B cell (primary cell): ENCODE measurements at regions not wholly inside any gene's neighbourhood (a gene's known extent, or its start where the extent isn't known, plus 50 kb on each side); places are given as distances from the start of the nearest gene placed in this dataset.

Experiments
- ATAC-seq: fragments of 200-7000 bp; cut with Tn5 transposase; one replicate; pipeline ENCODE4 v1.10.0; 2021; ENCODE audit warnings: low read depth, mild to moderate bottlenecking, moderate number of reproducible peaks, moderate library complexity
- CTCF ChIA-PET: fragments of 350-600 bp; sonication (Branson Sonifier 250); formaldehyde crosslinking; loops from one replicate; lab custom pipeline; 2021; ENCODE audit warnings: antibody characterized with exemption, inconsistent platforms; lab: Charles Lee
- POLR2A ChIA-PET: fragments of 350-600 bp; sonication (Branson Sonifier 250); formaldehyde crosslinking; loops from one replicate; lab custom pipeline; 2021; ENCODE audit warnings: antibody characterized with exemption; lab: Charles Lee
- DNase-seq: peaks from one replicate; pipeline ENCODE4 v3.0.0; 2013
- H2AFZ ChIP-seq: 2 replicates; pipeline ENCODE4 v1.6.1; 2012; ENCODE audit warnings: mild to moderate bottlenecking, low read depth, low read length; ENCODE audit not compliant: insufficient read depth, poor library complexity, severe bottlenecking
- H3K27ac ChIP-seq, 2 donors: 1 replicate in 1 of 2; 2 replicates in 1 of 2; pipeline ENCODE4 v1.5.1; 2012 to 2013; ENCODE audit warnings: low read length in 2 of 2, mild to moderate bottlenecking in 2 of 2, moderate library complexity in 1 of 2
- H3K27me3 ChIP-seq, 4 experiments: fragments of 200-600 bp in 1 of 4; sonication (generic) in 1 of 4; replicated peaks in 1 of 4; 1 replicate in 2 of 4; 2 replicates in 2 of 4; pipeline versions ENCODE4 v1.6.1 to v1.7.0; 2013 to 2016; ENCODE audit warnings: low read length in 3 of 4, mild to moderate bottlenecking in 2 of 4, mixed read lengths in 1 of 4, moderate library complexity in 1 of 4; ENCODE audit not compliant: insufficient read depth in 4 of 4, control insufficient read depth in 3 of 4; ENCODE audit errors: control extremely low read depth in 1 of 4
- H3K36me3 ChIP-seq, 2 experiments: replicated peaks in 1 of 2; 1 replicate in 1 of 2; 2 replicates in 1 of 2; pipeline versions ENCODE4 v1.6.1 to v1.7.1; 2013; ENCODE audit warnings: low read length in 1 of 2; ENCODE audit not compliant: insufficient read depth in 2 of 2, control insufficient read depth in 1 of 2; ENCODE audit errors: control extremely low read depth in 1 of 2, extremely low read depth in 1 of 2
- H3K4me1 ChIP-seq, 2 donors: fragments of 200-600 bp in 1 of 2; sonication (generic) in 1 of 2; 1 replicate in 1 of 2; 2 replicates in 1 of 2; pipeline versions ENCODE4 v1.5.1 to v1.6.1; 2013 to 2017; ENCODE audit warnings: low read length in 2 of 2; ENCODE audit not compliant: control insufficient read depth in 2 of 2, insufficient read depth in 2 of 2
- H3K4me2 ChIP-seq: replicated peaks from 2 replicates; pipeline ENCODE3; 2012; ENCODE audit warnings: mild to moderate bottlenecking, low read depth, low read length; ENCODE audit not compliant: poor library complexity, severe bottlenecking
- H3K4me3 ChIP-seq, 5 experiments: fragments of 200-600 bp in 1 of 5; sonication (generic) in 1 of 5; 1 replicate in 3 of 5; 2 replicates in 2 of 5; pipeline versions ENCODE4 v1.5.1 to v1.7.0; 2011 to 2016; ENCODE audit warnings: low read length in 4 of 5, mild to moderate bottlenecking in 4 of 5, low read depth in 2 of 5, control low read depth in 1 of 5, moderate library complexity in 1 of 5; ENCODE audit not compliant: insufficient read depth in 1 of 5; ENCODE audit errors: control extremely low read depth in 1 of 5, extremely low read depth in 1 of 5
- H3K79me2 ChIP-seq: fragments of 200-600 bp; sonication (generic); one replicate; pipeline ENCODE4 v1.6.0; 2016; ENCODE audit warnings: low read length; ENCODE audit not compliant: control insufficient read depth, insufficient read depth
- H3K9ac ChIP-seq: fragments of 200-600 bp; sonication (generic); 2 replicates; pipeline ENCODE4 v1.6.1; 2017; ENCODE audit warnings: mild to moderate bottlenecking, low read length, moderate library complexity
- H3K9me3 ChIP-seq, 3 donors: one replicate each; pipeline versions ENCODE4 v1.6.1 to v1.7.1; 2013; ENCODE audit warnings: low read length in 2 of 3; ENCODE audit not compliant: control insufficient read depth in 2 of 3, insufficient read depth in 1 of 3; ENCODE audit errors: control extremely low read depth in 1 of 3
- H4K20me1 ChIP-seq: 2 replicates; pipeline ENCODE4 v1.6.0; 2012; ENCODE audit warnings: mild to moderate bottlenecking, low read length; ENCODE audit not compliant: insufficient read depth, control insufficient read depth, poor library complexity, severe bottlenecking
- H3K27ac Mint-ChIP-seq: one replicate; pipeline ENCODE4 v1.8.0; 2021; ENCODE audit warnings: mixed read lengths
- H3K27me3 Mint-ChIP-seq: one replicate; pipeline ENCODE4 v1.8.0; 2021; ENCODE audit warnings: mixed read lengths
- H3K4me1 Mint-ChIP-seq: one replicate; pipeline ENCODE4 v1.8.0; 2021; ENCODE audit warnings: mixed read lengths
- H3K4me3 Mint-ChIP-seq: one replicate; pipeline ENCODE4 v1.8.0; 2021; ENCODE audit warnings: mixed read lengths
- H3K9me3 Mint-ChIP-seq: one replicate; pipeline ENCODE4 v1.8.0; 2022; ENCODE audit warnings: mixed read lengths; ENCODE audit not compliant: insufficient read depth
- EZH2 ChIP-seq: IDR thresholded peaks from 2 replicates; pipeline ENCODE4 v1.6.1; 2012; ENCODE audit warnings: borderline replicate concordance, low read depth, mild to moderate bottlenecking, moderate library complexity, low read length; ENCODE audit not compliant: insufficient read depth, poor library complexity, severe bottlenecking
- WGBS: methylation state at CpG from one replicate; pipeline ENCODE4 v1.1.5; 2013; ENCODE audit warnings: missing lambda C conversion rate; ENCODE audit not compliant: insufficient coverage; 5-methylcytosine and 5-hydroxymethylcytosine counted together
- intact Hi-C: fragments of 100-400 bp; cut with micrococcal nuclease; formaldehyde crosslinking; loops from one replicate; pipeline ENCODE4 v1.10.0; 2022
- TF ChIP-seq, protein P1 (sequence below): fragments of 200-600 bp; IDR thresholded peaks from one replicate; pipeline ENCODE4 v1.8.0; 2022; ENCODE audit warnings: antibody characterized with exemption, mild to moderate bottlenecking

GRCh38 chr4:163806653-163807052 is 312.2 kb downstream of the TMA16 start:
- POLR2A ChIA-PET: no interaction called here
- no peak for TF ChIP-seq EZH2
- TF ChIP-seq, protein P1, sequence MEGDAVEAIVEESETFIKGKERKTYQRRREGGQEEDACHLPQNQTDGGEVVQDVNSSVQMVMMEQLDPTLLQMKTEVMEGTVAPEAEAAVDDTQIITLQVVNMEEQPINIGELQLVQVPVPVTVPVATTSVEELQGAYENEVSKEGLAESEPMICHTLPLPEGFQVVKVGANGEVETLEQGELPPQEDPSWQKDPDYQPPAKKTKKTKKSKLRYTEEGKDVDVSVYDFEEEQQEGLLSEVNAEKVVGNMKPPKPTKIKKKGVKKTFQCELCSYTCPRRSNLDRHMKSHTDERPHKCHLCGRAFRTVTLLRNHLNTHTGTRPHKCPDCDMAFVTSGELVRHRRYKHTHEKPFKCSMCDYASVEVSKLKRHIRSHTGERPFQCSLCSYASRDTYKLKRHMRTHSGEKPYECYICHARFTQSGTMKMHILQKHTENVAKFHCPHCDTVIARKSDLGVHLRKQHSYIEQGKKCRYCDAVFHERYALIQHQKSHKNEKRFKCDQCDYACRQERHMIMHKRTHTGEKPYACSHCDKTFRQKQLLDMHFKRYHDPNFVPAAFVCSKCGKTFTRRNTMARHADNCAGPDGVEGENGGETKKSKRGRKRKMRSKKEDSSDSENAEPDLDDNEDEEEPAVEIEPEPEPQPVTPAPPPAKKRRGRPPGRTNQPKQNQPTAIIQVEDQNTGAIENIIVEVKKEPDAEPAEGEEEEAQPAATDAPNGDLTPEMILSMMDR: no peak
- Histone ChIP-seq H3K4me3 (no peak overlapping the region), H3K27ac (no peak overlapping the region), H3K4me2 (no peak overlapping the region), H3K36me3 (no peaks in the 10 kb centered on the region), H3K9ac (no peak overlapping the region), H3K79me2 (no peaks in the 10 kb centered on the region), H3K27me3 (peaks cover 0 to 4% (median 0%) of the 10 kb centered on the region in 4 experiments), H2AFZ (no peak overlapping the region), H4K20me1 (no peaks in the 10 kb centered on the region), H3K4me1 (no peaks in the 10 kb centered on the region), H3K9me3 (no peaks in the 10 kb centered on the region)
- DNase-seq: no peak
- WGBS: no CpG with 5 or more reads among the region's 2 CpGs
- CTCF ChIA-PET: no interaction called here
- Mint-ChIP-seq H3K27ac (no peak overlapping the region), H3K4me3 (no peak overlapping the region), H3K9me3 (no peaks in the 10 kb centered on the region), H3K27me3 (peaks cover 24% of the 10 kb centered on the region), H3K4me1 (peaks cover 3% of the 10 kb centered on the region)
- ATAC-seq: no peak
- intact Hi-C loops: no loop called here

DNA sequence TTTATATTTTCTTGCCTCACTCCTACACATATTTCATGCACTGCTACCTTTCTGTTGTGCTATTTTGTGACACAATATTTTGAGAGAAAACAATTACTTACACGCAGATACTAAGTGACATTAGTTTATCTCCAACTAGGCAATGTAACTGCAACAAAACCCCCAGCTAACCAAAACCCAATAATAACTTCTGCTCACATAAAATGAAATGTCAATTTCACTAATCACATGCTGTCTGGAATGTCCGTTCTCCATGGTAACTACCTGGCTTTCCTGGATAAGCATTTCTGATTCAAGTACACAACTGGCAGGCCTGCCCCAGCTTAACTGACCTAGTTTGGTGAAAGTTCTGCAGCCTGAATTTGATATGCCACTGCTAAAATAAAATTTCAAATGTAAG is 313.5 kb downstream of the TMA16 start:
- no peak overlapping the region for H3K4me3 Mint-ChIP-seq
- 84% methylated on average over 2 of the region's 2 CpGs for WGBS
- Histone ChIP-seq H3K36me3 (no peaks in the 10 kb centered on the region), H3K27me3 (peaks cover 0 to 4% (median 0%) of the 10 kb centered on the region in 4 experiments), H3K4me3 (no peak overlapping the region), H4K20me1 (no peaks in the 10 kb centered on the region), H3K79me2 (no peaks in the 10 kb centered on the region), H3K9ac (no peak overlapping the region), H3K4me2 (no peak overlapping the region), H3K4me1 (no peaks in the 10 kb centered on the region), H2AFZ (no peak overlapping the region), H3K9me3 (no peaks in the 10 kb centered on the region), H3K27ac (no peak overlapping the region)
- peaks cover 3% of the 10 kb centered on the region for H3K4me1 Mint-ChIP-seq
- H3K27me3 Mint-ChIP-seq: peaks cover 18% of the 10 kb centered on the region
- H3K27ac Mint-ChIP-seq: no peak overlapping the region
- intact Hi-C loops: no loop called here
- ChIA-PET CTCF (no interaction called here), POLR2A (no interaction called here)
- ATAC-seq (no peak), DNase-seq (no peak)
- no peak for TF ChIP-seq EZH2
- TF ChIP-seq, protein P1: no peak
- no peaks in the 10 kb centered on the region for H3K9me3 Mint-ChIP-seq
